Liver (tissue), 3 donors: ENCODE measurements at regions not wholly inside any gene's neighbourhood (a gene's known extent, or its start where the extent isn't known, plus 50 kb on each side); places are given as distances from the start of the nearest gene placed in this dataset.

Experiments used
- CTCF ChIP-seq: fragments of 150-350 bp; IDR thresholded peaks from 2 replicates; pipeline ENCODE4 v1.5.1; 2017; ENCODE audit warnings: improper control_type of control experiment, low read depth, low read length; ENCODE audit not compliant: missing input control
- REST ChIP-seq: IDR thresholded peaks from 2 replicates; pipeline ENCODE4 v1.6.1; 2016; ENCODE audit warnings: antibody characterized with exemption, mild to moderate bottlenecking
- SP1 ChIP-seq: IDR thresholded peaks from 2 replicates; pipeline ENCODE4 v1.6.1; 2018; ENCODE audit warnings: antibody characterized with exemption, mild to moderate bottlenecking
- TAF1 ChIP-seq: conservative IDR thresholded peaks from 2 replicates; pipeline ENCODE4 v1.6.1; 2016; ENCODE audit warnings: antibody characterized with exemption, mild to moderate bottlenecking
- donor health status: healthy.
- donor health status: healthy.

GRCh38 chr21:22374218-22374969 lies 1376.2 kb downstream of the NCAM2 start:
- TF ChIP-seq CTCF (no peak), TAF1 (no peak), SP1 (peak; percentile 42), REST (peak; percentile 26)
